Activated naive CD4-positive, alpha-beta T cell treated with anti-CD3 and anti-CD28 coated beads, Interleukin-2, amount 50 U/mL, for 16 hours (primary cell): ENCODE measurements at regions not wholly inside any gene's neighbourhood (a gene's known extent, or its start where the extent isn't known, plus 50 kb on each side); places are given as distances from the start of the nearest gene placed in this dataset.
A peak's percentile ranks its signal among the peaks of the same experiment; 100 is the strongest.
"Not testable (repeated sequence)": the region's sequence is repeated elsewhere in the genome, so short reads cannot be mapped to it uniquely, and the experiment has no call there.

Source experiments
- DNase-seq: peaks from one replicate; pipeline ENCODE4 v3.0.0-alpha.2; 2020

- peak; percentile 23 for DNase-seq
Observed at GRCh38 chr20:22691369-22692118, 107.2 kb upstream of the FOXA2 start.

DNA sequence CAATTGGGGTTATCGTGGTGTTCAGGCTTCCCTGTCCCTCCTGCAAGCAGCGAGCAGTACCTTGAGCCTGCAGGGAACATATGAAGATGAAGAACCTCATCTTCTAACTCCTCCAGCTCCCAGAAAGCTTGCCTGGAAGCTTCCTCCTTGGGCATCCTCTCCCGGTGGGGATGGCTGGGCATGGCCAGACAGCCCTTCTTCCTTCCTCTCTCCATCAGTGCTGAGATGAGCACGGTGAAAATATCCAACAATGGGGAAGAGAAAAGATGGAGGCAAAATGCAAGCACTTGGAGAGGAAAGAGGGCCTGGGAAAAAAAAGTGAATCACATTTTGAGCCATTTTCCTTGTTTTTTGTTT is 107.7 kb upstream of the FOXA2 start:
- no peak for DNase-seq

DNA sequence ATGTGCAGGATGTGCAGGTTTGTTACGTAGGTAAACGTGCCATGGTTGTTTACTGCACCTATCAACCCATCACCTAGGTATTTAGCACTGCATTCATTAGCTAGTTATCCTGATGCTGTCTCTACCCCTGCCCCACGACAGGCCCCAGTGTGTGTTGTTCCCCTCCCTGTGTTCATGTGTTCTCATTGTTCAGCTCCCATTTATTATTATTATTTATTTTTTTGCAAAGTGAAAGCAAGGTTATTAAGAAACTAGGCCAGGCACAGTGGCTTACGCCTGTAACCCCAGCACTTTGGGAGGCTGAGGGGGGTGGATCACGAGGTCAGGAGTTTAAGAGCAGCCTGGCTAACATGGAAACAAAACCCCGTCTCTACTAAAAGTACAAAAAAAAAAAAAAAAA is 108.2 kb upstream of the FOXA2 start:
- DNase-seq: not testable (repeated sequence)

DNA sequence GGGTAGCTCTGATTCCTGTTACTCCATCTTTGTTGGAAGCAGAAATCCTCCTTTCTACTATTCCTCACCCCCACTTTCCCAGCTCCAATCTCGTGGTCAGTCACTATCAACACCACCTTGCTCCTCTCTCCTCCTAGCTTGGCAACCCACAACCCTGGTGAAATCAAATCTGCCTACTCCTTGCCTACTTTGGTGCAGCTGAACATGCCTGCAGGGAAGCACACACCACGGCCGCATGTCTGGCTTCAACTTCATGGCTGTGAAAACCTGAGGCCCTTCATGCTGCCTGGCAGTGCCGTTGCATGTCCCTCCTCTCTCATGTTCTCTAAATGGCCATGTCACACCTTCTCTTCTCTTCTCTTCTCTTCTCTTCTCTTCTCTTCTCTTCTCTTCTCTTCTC is 112.4 kb upstream of the FOXA2 start:
- no peak for DNase-seq

- no peak for DNase-seq
Observed at GRCh38 chr20:22698259-22698842, 114.0 kb upstream of the FOXA2 start.

DNA sequence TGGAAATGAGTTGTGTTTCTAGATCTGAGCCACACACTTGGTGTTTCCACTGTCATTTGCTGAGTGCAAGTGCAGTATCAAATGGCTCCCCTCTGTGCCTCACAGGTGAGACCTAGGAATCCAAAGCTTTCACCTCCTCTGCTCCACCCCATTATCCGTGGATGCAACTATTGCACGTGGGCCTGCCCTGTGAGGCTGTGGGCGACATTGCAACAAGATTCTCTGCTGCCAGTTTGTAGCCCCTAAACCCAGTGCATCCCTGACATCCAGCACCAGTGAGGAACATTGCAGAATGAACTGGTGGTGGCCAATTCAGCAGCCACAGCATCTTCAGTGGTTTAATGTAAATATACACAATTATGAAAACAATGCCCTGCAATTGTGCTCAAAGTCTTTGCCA is 115.0 kb upstream of the FOXA2 start:
- DNase-seq: no peak

DNA sequence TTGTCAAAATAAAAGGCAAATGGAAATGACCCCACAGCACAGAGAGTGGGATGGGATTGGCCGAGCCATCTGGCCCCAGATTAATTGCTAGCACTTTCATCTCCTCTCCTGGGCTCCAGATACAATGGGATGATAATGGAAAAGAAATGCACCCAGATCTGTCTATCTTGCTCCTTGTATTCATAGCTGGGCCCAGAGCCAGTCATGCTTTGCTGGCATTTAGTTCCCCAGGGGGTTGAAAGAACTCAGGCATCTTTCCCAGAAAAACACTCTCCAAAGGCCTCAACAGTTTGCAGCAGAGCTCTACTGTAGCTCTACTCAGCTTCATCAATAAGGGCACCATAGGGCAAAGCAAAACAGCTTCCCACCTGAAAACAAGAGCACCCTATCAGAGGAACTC is 116.0 kb upstream of the FOXA2 start:
- no peak for DNase-seq

- DNase-seq: no peak
Observed at GRCh38 chr20:22701679-22702308, 117.4 kb upstream of the FOXA2 start.

- DNase-seq: no peak
Observed at GRCh38 chr20:22703843-22704242, 119.5 kb upstream of the FOXA2 start.

- DNase-seq: no peak
Observed at GRCh38 chr20:22711971-22712755, 127.8 kb upstream of the FOXA2 start.

GRCh38 chr20:22716821-22717351 is 132.5 kb upstream of the FOXA2 start:
- no peak for DNase-seq

GRCh38 chr20:22717466-22717865 is 133.1 kb upstream of the FOXA2 start:
- DNase-seq: no peak

- no peak for DNase-seq
Observed at GRCh38 chr20:22719167-22719591, 134.8 kb upstream of the FOXA2 start.

- DNase-seq: no peak
Observed at GRCh38 chr20:22720206-22720605, 135.8 kb upstream of the FOXA2 start.

- DNase-seq: no peak
Observed at GRCh38 chr20:22722811-22723210, 138.4 kb upstream of the FOXA2 start.

DNA sequence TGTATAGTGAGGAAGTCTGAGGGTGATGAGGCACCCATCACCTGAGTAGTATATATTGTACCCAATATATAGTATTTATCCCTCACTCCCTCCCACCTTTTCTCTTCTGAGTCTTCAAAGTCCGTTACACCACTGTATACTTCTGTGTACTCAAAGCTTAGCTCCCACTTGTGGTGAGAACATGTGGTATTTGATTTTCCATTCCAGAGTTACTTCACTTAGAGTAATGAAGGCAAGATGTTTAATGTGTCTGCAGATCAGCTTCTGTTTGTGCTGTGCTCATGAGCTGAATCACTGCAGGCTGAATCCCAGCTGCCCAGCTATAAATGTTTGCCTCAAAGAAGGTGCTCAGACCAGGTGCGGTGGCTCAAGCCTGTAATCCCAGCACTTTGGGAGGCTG is 139.3 kb upstream of the FOXA2 start:
- DNase-seq: no peak

DNA sequence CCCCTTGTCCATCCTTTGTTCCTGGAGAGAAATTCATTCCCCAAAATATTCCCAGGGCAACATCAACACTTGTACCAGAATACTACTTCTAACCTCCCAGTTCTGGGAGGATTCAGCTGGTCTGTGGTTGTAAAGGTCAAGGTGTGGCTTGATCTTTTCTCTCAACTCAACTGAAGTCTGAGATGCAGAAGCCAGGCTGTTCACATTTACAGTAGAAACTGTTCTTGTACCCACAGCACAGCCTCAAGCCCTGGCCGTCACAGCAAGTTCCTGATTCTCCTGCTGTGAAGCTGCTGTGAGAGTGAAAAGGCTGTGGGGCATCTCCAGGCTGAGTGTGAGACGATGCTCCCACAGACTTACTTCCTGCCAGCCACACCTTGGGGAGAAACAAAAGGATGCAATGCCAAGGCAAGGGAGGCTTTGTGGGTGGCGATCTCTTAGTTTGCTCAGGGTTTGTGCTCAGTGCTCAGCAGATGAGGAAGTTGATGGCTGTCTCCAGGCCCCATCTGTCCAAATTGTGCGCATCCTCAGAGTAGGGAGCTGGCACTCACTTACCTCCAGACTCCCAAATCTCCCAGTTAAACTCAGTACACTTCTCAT is 143.9 kb upstream of the FOXA2 start:
- DNase-seq: no peak

GRCh38 chr20:22729180-22729579 is 144.8 kb upstream of the FOXA2 start:
- no peak for DNase-seq

DNA sequence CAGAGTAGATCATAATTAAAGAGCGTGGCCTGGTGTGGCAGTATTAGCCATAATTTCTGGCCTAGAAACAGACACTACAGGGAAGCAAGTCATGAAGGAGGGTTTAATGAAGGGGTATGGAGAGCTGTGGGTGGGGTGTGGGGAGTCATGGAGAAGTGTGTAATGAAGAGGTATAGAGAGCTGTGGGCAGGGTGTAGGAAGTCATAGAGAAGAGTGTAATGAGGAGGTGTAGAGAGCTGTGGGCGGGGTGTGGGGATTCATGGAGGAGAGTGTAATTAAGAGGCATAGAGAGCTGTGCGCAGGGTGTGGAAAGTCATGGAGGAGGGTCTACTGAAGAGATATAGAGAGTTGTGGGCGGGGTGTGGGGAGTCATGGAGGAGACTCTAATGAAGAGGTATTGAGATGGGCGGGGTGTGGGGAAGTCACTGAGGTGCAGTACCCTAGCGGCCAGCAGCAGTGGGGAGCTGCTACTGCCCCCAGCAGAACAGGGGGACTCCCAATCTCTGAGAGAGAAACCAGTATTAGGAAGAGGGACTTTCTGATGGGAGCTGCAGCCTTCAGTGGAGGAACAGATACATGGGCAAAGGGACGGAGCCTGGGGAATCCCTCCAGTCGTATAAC is 145.4 kb upstream of the FOXA2 start:
- DNase-seq: no peak

DNA sequence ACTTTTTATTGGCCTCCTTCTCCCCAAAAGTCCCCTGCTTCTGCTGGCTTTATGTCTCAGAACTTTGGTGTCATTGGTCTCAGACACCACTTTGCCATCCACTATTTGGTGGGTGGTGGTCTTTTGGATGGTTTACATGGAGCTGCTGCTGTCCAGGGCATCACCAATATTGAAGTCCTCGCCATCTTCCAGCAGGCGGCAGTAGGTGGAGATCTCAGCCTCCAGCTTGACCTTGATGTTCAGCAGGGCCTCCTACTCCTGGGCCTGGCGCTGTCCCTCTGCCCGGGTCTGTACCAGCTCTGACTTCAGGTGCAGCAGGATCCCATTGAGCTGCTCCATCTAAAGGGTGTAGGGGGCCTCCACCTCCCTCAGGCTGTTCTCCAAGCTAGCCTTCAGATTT is 148.4 kb upstream of the FOXA2 start:
- DNase-seq: no peak

DNA sequence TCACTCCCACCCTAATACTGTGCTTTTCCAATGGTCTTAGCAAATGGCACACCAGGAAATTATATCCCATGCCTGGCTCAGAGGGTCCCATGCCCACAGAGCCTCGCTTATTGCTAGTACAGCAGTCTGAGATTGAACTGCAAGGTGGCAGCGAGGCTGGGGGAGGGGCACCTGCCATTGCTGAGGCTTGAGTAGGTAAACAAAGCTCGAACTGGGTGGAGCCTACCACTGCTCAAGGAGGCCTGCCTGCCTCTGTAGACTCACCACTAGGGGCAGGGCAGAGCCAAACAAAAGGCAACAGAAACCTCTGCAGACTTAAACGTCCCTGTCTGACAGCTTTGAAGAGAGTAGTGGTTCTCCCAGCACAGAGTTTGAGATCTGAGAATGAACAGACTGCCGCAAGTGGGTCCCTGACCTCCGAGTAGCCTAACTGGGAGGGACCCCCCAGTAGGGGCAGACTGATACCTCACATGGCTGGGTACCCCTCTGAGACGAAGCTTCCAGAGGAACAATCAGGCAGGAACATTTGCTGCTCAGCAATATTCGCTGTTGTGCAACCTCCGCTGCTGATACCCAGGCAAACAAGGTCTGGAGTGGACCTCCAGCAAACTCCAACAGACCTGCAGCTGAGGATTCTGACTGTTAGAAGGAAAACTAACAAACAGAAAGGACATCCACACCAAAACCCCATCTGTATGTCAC is 150.7 kb upstream of the FOXA2 start:
- DNase-seq: not testable (repeated sequence)

GRCh38 chr20:22740829-22741228 is 156.5 kb upstream of the FOXA2 start:
- no peak for DNase-seq
